Neural progenitor cell (in vitro differentiated cells): ENCODE measurements at regions not wholly inside any gene's neighbourhood (a gene's known extent, or its start where the extent isn't known, plus 50 kb on each side); places are given as distances from the start of the nearest gene placed in this dataset.

Source experiments
- DNase-seq: peaks from one replicate; pipeline ENCODE4 v3.0.0-alpha.2; 2016; ENCODE audit warnings: low spot score
- H2AFZ ChIP-seq: fragments of 200-600 bp; sonication (generic); replicated peaks from 2 replicates; pipeline ENCODE4 v1.6.1; 2016; ENCODE audit warnings: antibody characterized with exemption
- H3F3A ChIP-seq: fragments of 200-600 bp; sonication (generic); 2 replicates; pipeline ENCODE4 v1.6.1; 2016; ENCODE audit warnings: antibody characterized with exemption, low read depth
- H3K27ac ChIP-seq: fragments of 200-600 bp; sonication (generic); 2 replicates; pipeline ENCODE4 v1.5.1; 2016; ENCODE audit warnings: mild to moderate bottlenecking
- H3K27me3 ChIP-seq: fragments of 200-600 bp; sonication (generic); 2 replicates; pipeline ENCODE4 v1.6.1; 2016; ENCODE audit warnings: mild to moderate bottlenecking, moderate library complexity
- H3K36me3 ChIP-seq: fragments of 200-600 bp; sonication (generic); 2 replicates; pipeline ENCODE4 v1.5.1; 2016
- H3K4me1 ChIP-seq: fragments of 200-600 bp; sonication (generic); 2 replicates; pipeline ENCODE4 v1.6.1; 2016; ENCODE audit warnings: mixed run types
- H3K4me2 ChIP-seq: fragments of 200-600 bp; sonication (generic); 2 replicates; pipeline ENCODE4 v1.6.1; 2016
- H3K4me3 ChIP-seq: fragments of 200-600 bp; sonication (generic); 2 replicates; pipeline ENCODE4 v1.5.1; 2016
- H3K79me2 ChIP-seq: fragments of 200-600 bp; sonication (generic); 2 replicates; pipeline ENCODE4 v1.6.1; 2016; ENCODE audit warnings: low read depth
- H3K9ac ChIP-seq: fragments of 200-600 bp; sonication (generic); 2 replicates; pipeline ENCODE4 v1.6.1; 2016
- H3K9me3 ChIP-seq: fragments of 200-600 bp; sonication (generic); 2 replicates; pipeline ENCODE4 v1.5.1; 2016; ENCODE audit warnings: low read depth
- H4K20me1 ChIP-seq: fragments of 200-600 bp; sonication (generic); 2 replicates; pipeline ENCODE4 v1.6.1; 2016; ENCODE audit warnings: low read depth
- H3K27ac Mint-ChIP-seq: 3 replicates; pipeline ENCODE4 v1.8.0; 2021; ENCODE audit warnings: mixed read lengths
- H3K27me3 Mint-ChIP-seq: 2 replicates; pipeline ENCODE4 v1.8.0; 2022; ENCODE audit warnings: low read depth, mild to moderate bottlenecking, inconsistent platforms, moderate library complexity, mixed read lengths; ENCODE audit not compliant: insufficient read depth
- H3K36me3 Mint-ChIP-seq: 3 replicates; pipeline ENCODE4 v1.8.0; 2021; ENCODE audit warnings: mixed read lengths
- H3K4me1 Mint-ChIP-seq: 3 replicates; pipeline ENCODE4 v1.8.0; 2021; ENCODE audit warnings: mixed read lengths
- H3K4me3 Mint-ChIP-seq: 3 replicates; pipeline ENCODE4 v1.8.0; 2021; ENCODE audit warnings: mild to moderate bottlenecking, moderate library complexity, mixed read lengths
- H3K9me3 Mint-ChIP-seq: 3 replicates; pipeline ENCODE4 v1.8.0; 2020; ENCODE audit warnings: mixed read lengths
- CTCF ChIP-seq: fragments of 200-600 bp; sonication (generic); IDR thresholded peaks from 2 replicates; pipeline ENCODE4 v1.5.1; 2017; ENCODE audit warnings: antibody characterized with exemption, mild to moderate bottlenecking
- EZH2 ChIP-seq: fragments of 200-600 bp; sonication (generic); IDR thresholded peaks from 2 replicates; pipeline ENCODE4 v1.6.1; 2017; ENCODE audit warnings: antibody characterized with exemption, mild to moderate bottlenecking, moderate library complexity
- EZH2phosphoT487 ChIP-seq: fragments of 200-600 bp; sonication (generic); IDR thresholded peaks from 2 replicates; pipeline ENCODE4 v1.6.1; 2017; ENCODE audit warnings: antibody characterized with exemption

- no peak for DNase-seq
- no peaks in the 10 kb centered on the region for H3K9me3 Mint-ChIP-seq
- no peak for TF ChIP-seq CTCF
- no peak for TF ChIP-seq EZH2phosphoT487
- TF ChIP-seq EZH2, result no peak
- peaks cover 4% of the 10 kb centered on the region for H3K4me1 Mint-ChIP-seq
- no peak overlapping the region for H3K27ac ChIP-seq
- no peak overlapping the region for H2AFZ ChIP-seq
- H3K36me3 Mint-ChIP-seq, result no peaks in the 10 kb centered on the region
- no peaks in the 10 kb centered on the region for H3F3A ChIP-seq
- H3K36me3 ChIP-seq, result no peaks in the 10 kb centered on the region
- H3K79me2 ChIP-seq, result no peaks in the 10 kb centered on the region
- H3K4me2 ChIP-seq, result no peak overlapping the region
- peaks cover 10% of the 10 kb centered on the region for H3K27me3 Mint-ChIP-seq
- H3K4me3 ChIP-seq, result no peak overlapping the region
- H3K9ac ChIP-seq, result no peak overlapping the region
- no peaks in the 10 kb centered on the region for H3K27me3 ChIP-seq
- H3K4me3 Mint-ChIP-seq, result no peak overlapping the region
- no peak overlapping the region for H3K27ac Mint-ChIP-seq
- no peaks in the 10 kb centered on the region for H3K9me3 ChIP-seq
- peaks cover 2% of the 10 kb centered on the region for H3K4me1 ChIP-seq
- no peaks in the 10 kb centered on the region for H4K20me1 ChIP-seq
These were observed 146.6 kb downstream of the IRX5 start for GRCh38 chr16:55077266-55077665.

GRCh38 chr16:55078153-55078552 lies 147.5 kb downstream of the IRX5 start:
- Histone ChIP-seq H3K79me2 (no peaks in the 10 kb centered on the region), H3K4me2 (no peak overlapping the region), H3K27ac (no peak overlapping the region), H3K36me3 (no peaks in the 10 kb centered on the region), H3K27me3 (no peaks in the 10 kb centered on the region), H3F3A (no peaks in the 10 kb centered on the region), H3K9ac (no peak overlapping the region), H3K4me3 (no peak overlapping the region), H3K4me1 (peaks cover 5% of the 10 kb centered on the region), H4K20me1 (no peaks in the 10 kb centered on the region), H2AFZ (no peak overlapping the region), H3K9me3 (no peaks in the 10 kb centered on the region)
- H3K27me3 Mint-ChIP-seq, result peaks cover 10% of the 10 kb centered on the region
- TF ChIP-seq EZH2phosphoT487, result no peak
- no peak for TF ChIP-seq CTCF
- TF ChIP-seq EZH2, result no peak
- H3K27ac Mint-ChIP-seq, result no peak overlapping the region
- H3K9me3 Mint-ChIP-seq, result no peaks in the 10 kb centered on the region
- no peak for DNase-seq
- H3K4me1 Mint-ChIP-seq, result peaks cover 8% of the 10 kb centered on the region
- H3K4me3 Mint-ChIP-seq, result no peak overlapping the region
- H3K36me3 Mint-ChIP-seq, result no peaks in the 10 kb centered on the region

- no peak overlapping the region for H2AFZ ChIP-seq
- H3K79me2 ChIP-seq, result no peaks in the 10 kb centered on the region
- H3K27ac ChIP-seq, result no peak overlapping the region
- no peaks in the 10 kb centered on the region for H3K27me3 ChIP-seq
- no peak for DNase-seq
- Mint-ChIP-seq H3K27me3 (peaks cover 9% of the 10 kb centered on the region), H3K9me3 (no peaks in the 10 kb centered on the region), H3K4me3 (no peak overlapping the region), H3K36me3 (no peaks in the 10 kb centered on the region), H3K27ac (no peak overlapping the region), H3K4me1 (peaks cover 8% of the 10 kb centered on the region)
- no peak overlapping the region for H3K4me2 ChIP-seq
- no peaks in the 10 kb centered on the region for H3F3A ChIP-seq
- H4K20me1 ChIP-seq, result no peaks in the 10 kb centered on the region
- H3K4me3 ChIP-seq, result no peak overlapping the region
- no peaks in the 10 kb centered on the region for H3K36me3 ChIP-seq
- no peak for TF ChIP-seq EZH2
- TF ChIP-seq EZH2phosphoT487, result no peak
- TF ChIP-seq CTCF, result no peak
- H3K9ac ChIP-seq, result no peak overlapping the region
- H3K4me1 ChIP-seq, result peaks cover 5% of the 10 kb centered on the region
- H3K9me3 ChIP-seq, result no peaks in the 10 kb centered on the region
These were observed 148.2 kb downstream of the IRX5 start for GRCh38 chr16:55078699-55079410.
